DMS 273 (cell line): ENCODE measurements at regions not wholly inside any gene's neighbourhood (a gene's known extent, or its start where the extent isn't known, plus 50 kb on each side); places are given as distances from the start of the nearest gene placed in this dataset.

Experiments used
- DNase-seq: peaks from one replicate; lab custom pipeline; 2025; ENCODE audit not compliant: unreplicated experiment; lab: John Stamatoyannopoulos, UW

- DNase-seq: no peak
Observed at GRCh38 chr9:7403839-7404487, 395.6 kb downstream of the DMAC1 start.

- no peak for DNase-seq
Observed at GRCh38 chr9:7403028-7403389, 396.6 kb downstream of the DMAC1 start.

- no peak for DNase-seq
Observed at GRCh38 chr9:7402334-7403027, 397.1 kb downstream of the DMAC1 start.

GRCh38 chr9:7401116-7401515 is 398.5 kb downstream of the DMAC1 start:
- DNase-seq: no peak

- no peak for DNase-seq
Observed at GRCh38 chr9:7394002-7394774, 405.4 kb downstream of the DMAC1 start.

- DNase-seq: no peak
Observed at GRCh38 chr9:7392148-7392547, 407.4 kb downstream of the DMAC1 start.

- DNase-seq: no peak
Observed at GRCh38 chr9:7388755-7389154, 410.8 kb downstream of the DMAC1 start.

GRCh38 chr9:7387840-7388239 is 411.7 kb downstream of the DMAC1 start:
- no peak for DNase-seq

- DNase-seq: no peak
Observed at GRCh38 chr9:7382304-7382703, 417.3 kb downstream of the DMAC1 start.

- no peak for DNase-seq
Observed at GRCh38 chr9:7377489-7377888, 422.1 kb downstream of the DMAC1 start.

GRCh38 chr9:7376833-7377232 is 422.7 kb downstream of the DMAC1 start:
- DNase-seq: no peak

GRCh38 chr9:7376213-7376612 is 423.4 kb downstream of the DMAC1 start:
- no peak for DNase-seq

GRCh38 chr9:7375013-7375511 is 424.5 kb downstream of the DMAC1 start:
- DNase-seq: no peak

- DNase-seq: no peak
Observed at GRCh38 chr9:7370988-7371387, 428.6 kb downstream of the DMAC1 start.

- no peak for DNase-seq
Observed at GRCh38 chr9:7370381-7370780, 429.2 kb downstream of the DMAC1 start.

- DNase-seq: no peak
Observed at GRCh38 chr9:7369384-7369821, 430.2 kb downstream of the DMAC1 start.

GRCh38 chr9:7368410-7369292 is 430.9 kb downstream of the DMAC1 start:
- no peak for DNase-seq

GRCh38 chr9:7367726-7368125 is 431.9 kb downstream of the DMAC1 start:
- no peak for DNase-seq

- no peak for DNase-seq
Observed at GRCh38 chr9:7366121-7366520, 433.5 kb downstream of the DMAC1 start.

- DNase-seq: no peak
Observed at GRCh38 chr9:7363777-7364477, 435.7 kb downstream of the DMAC1 start.
